Trophoblast cell (in vitro differentiated cells and primary cell): ENCODE measurements at regions not wholly inside any gene's neighbourhood (a gene's known extent, or its start where the extent isn't known, plus 50 kb on each side); places are given as distances from the start of the nearest gene placed in this dataset.

Source experiments
- DNase-seq, 2 donors: peaks; one replicate each; pipeline ENCODE4 v3.0.0-alpha.2; 2016
- H2AFZ ChIP-seq: 2 replicates; pipeline ENCODE4 v1.6.1; 2013; ENCODE audit warnings: low read length, moderate library complexity, mild to moderate bottlenecking; ENCODE audit not compliant: insufficient read depth, poor library complexity
- H2AK5ac ChIP-seq: 2 replicates; pipeline ENCODE4 v1.6.1; 2013; ENCODE audit warnings: mild to moderate bottlenecking, low read length
- H2BK120ac ChIP-seq: 2 replicates; pipeline ENCODE4 v1.6.1; 2013; ENCODE audit warnings: low read length, mild to moderate bottlenecking, moderate library complexity; ENCODE audit not compliant: insufficient read depth, poor library complexity
- H2BK12ac ChIP-seq: 2 replicates; pipeline ENCODE4 v1.6.1; 2013; ENCODE audit warnings: mild to moderate bottlenecking, low read length, moderate library complexity
- H2BK5ac ChIP-seq: 2 replicates; pipeline ENCODE4 v1.6.1; 2013; ENCODE audit warnings: low read length, low read depth, moderate library complexity, mild to moderate bottlenecking; ENCODE audit not compliant: poor library complexity
- H3K14ac ChIP-seq: 2 replicates; pipeline ENCODE4 v1.6.1; 2013; ENCODE audit warnings: mild to moderate bottlenecking, low read length
- H3K18ac ChIP-seq: 2 replicates; pipeline ENCODE4 v1.6.1; 2013; ENCODE audit warnings: mild to moderate bottlenecking, low read length
- H3K23ac ChIP-seq: 2 replicates; pipeline ENCODE4 v1.6.1; 2013; ENCODE audit warnings: low read length
- H3K27ac ChIP-seq: 2 replicates; pipeline ENCODE4 v1.5.1; 2013; ENCODE audit warnings: low read depth, mild to moderate bottlenecking, inconsistent platforms, low read length, moderate library complexity
- H3K27me3 ChIP-seq: 2 replicates; pipeline ENCODE4 v1.6.1; 2013; ENCODE audit warnings: inconsistent platforms, mild to moderate bottlenecking, low read length, moderate library complexity; ENCODE audit not compliant: insufficient read depth
- H3K36me3 ChIP-seq, 2 experiments: 1 replicate in 1 of 2; 2 replicates in 1 of 2; pipeline ENCODE4 v1.6.1; 2013; ENCODE audit warnings: low read length in 2 of 2, mild to moderate bottlenecking in 2 of 2, moderate library complexity in 1 of 2; ENCODE audit not compliant: insufficient read depth in 2 of 2, control insufficient read depth in 1 of 2
- H3K4ac ChIP-seq: 2 replicates; pipeline ENCODE4 v1.6.1; 2013; ENCODE audit warnings: low read depth, mild to moderate bottlenecking, low read length, moderate library complexity
- H3K4me1 ChIP-seq, 2 experiments: 1 replicate in 1 of 2; 2 replicates in 1 of 2; pipeline ENCODE4 v1.6.1; 2013; ENCODE audit warnings: low read length in 2 of 2, mild to moderate bottlenecking in 2 of 2, moderate library complexity in 1 of 2; ENCODE audit not compliant: insufficient read depth in 2 of 2, control insufficient read depth in 1 of 2
- H3K4me2 ChIP-seq: 2 replicates; pipeline ENCODE4 v1.6.1; 2013; ENCODE audit warnings: inconsistent platforms, mild to moderate bottlenecking, low read length, moderate library complexity
- H3K4me3 ChIP-seq: 2 replicates; pipeline ENCODE4 v1.5.1; 2013; ENCODE audit warnings: mild to moderate bottlenecking, low read depth, low read length, inconsistent platforms
- H3K79me1 ChIP-seq: one replicate; pipeline ENCODE4 v1.6.1; 2013; ENCODE audit warnings: low read length
- H3K79me2 ChIP-seq: 2 replicates; pipeline ENCODE4 v1.6.1; 2013; ENCODE audit warnings: low read length, mild to moderate bottlenecking; ENCODE audit not compliant: control insufficient read depth, insufficient read depth, poor library complexity
- H3K9ac ChIP-seq: 2 replicates; pipeline ENCODE4 v1.6.1; 2013; ENCODE audit warnings: mild to moderate bottlenecking, low read length
- H3K9me3 ChIP-seq: 2 replicates; pipeline ENCODE4 v1.6.1; 2013; ENCODE audit warnings: low read depth, mild to moderate bottlenecking, control low read depth, inconsistent platforms, low read length; ENCODE audit not compliant: insufficient read depth
- H4K12ac ChIP-seq: 2 replicates; pipeline ENCODE4 v1.6.1; 2013; ENCODE audit warnings: low read depth, mild to moderate bottlenecking, low read length, moderate library complexity
- H4K8ac ChIP-seq: 2 replicates; pipeline ENCODE4 v1.6.1; 2013; ENCODE audit warnings: low read depth, mild to moderate bottlenecking, low read length, moderate library complexity
- H4K91ac ChIP-seq: one replicate; pipeline ENCODE4 v1.6.1; 2013; ENCODE audit warnings: low read depth, mild to moderate bottlenecking, low read length, moderate library complexity
- WGBS: extraction: QIAGEN DNeasy Blood & Tissue Kit; methylation state at CpG from one replicate; pipeline ENCODE4 v1.1.7; 2013; ENCODE audit warnings: missing lambda C conversion rate; ENCODE audit not compliant: insufficient read length, insufficient coverage; ENCODE audit errors: extremely low coverage; 5-methylcytosine and 5-hydroxymethylcytosine counted together

DNA sequence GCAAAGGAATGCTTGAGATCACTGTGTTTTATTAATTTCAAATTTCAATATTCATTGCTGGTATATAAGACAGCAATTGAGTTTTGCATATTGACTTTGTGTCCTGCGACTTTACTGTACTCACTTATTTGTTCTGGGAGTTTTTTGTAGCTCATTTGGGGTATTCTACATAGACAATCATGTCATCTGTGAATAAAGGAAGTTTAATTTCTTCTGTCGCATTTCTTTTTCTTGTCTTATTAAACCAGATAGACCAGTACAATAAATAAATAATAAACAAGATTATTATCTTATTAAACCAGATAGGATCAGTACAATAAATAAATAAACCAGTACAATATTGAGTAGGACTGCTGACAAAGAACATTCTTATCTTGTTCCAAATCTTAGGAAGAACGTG lies 448.2 kb downstream of the RPS24 start:
- H3K79me1 ChIP-seq = no peaks in the 10 kb centered on the region
- WGBS = no CpG with 5 or more reads among the region's 3 CpGs
- no peak overlapping the region for H3K4me2 ChIP-seq
- no peaks in the 10 kb centered on the region for H3K79me2 ChIP-seq
- no peaks in the 10 kb centered on the region for H3K27me3 ChIP-seq
- H3K4ac ChIP-seq = no peak overlapping the region
- no peak overlapping the region for H3K4me3 ChIP-seq
- no peak overlapping the region for H4K8ac ChIP-seq
- no peak overlapping the region for H2AFZ ChIP-seq
- H3K36me3 ChIP-seq = no peaks in the 10 kb centered on the region
- H2BK120ac ChIP-seq = no peak overlapping the region
- H3K9me3 ChIP-seq = no peaks in the 10 kb centered on the region
- H3K9ac ChIP-seq = no peak overlapping the region
- DNase-seq = no peak
- H3K4me1 ChIP-seq = peaks cover 5 to 7% of the 10 kb centered on the region in 2 experiments
- no peak overlapping the region for H3K27ac ChIP-seq
- H2AK5ac ChIP-seq = no peak overlapping the region
- no peak overlapping the region for H3K14ac ChIP-seq
- no peak overlapping the region for H4K91ac ChIP-seq
- H4K12ac ChIP-seq = no peak overlapping the region
- no peak overlapping the region for H3K18ac ChIP-seq
- H3K23ac ChIP-seq = no peak overlapping the region
- H2BK12ac ChIP-seq = no peak overlapping the region
- no peak overlapping the region for H2BK5ac ChIP-seq

DNA sequence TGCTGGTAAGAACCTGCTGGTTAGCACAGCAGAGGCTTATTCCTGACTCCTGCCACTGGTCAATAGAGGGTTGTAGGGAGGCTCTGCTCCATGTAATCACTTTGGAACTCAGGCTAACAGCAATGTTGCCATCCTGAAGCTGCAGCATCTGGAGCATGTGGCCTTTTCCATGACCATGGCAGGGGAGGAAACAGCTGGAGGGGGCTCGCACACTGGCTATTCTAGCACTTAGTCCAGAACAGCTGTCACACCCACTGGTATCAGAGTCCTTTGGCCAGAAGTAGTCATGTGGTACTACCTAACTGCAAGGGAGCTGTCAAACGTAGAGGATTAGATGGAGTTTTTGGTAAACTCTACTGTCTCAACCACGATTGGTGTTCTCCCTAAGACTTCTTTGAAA lies 450.0 kb downstream of the RPS24 start:
- Histone ChIP-seq H2BK12ac (peak overlapping the region; percentile 5), H2BK5ac (no peak overlapping the region), H4K8ac (no peak overlapping the region), H4K12ac (no peak overlapping the region), H2BK120ac (no peak overlapping the region), H3K18ac (no peak overlapping the region), H4K91ac (no peak overlapping the region), H3K4me3 (no peak overlapping the region), H2AK5ac (no peak overlapping the region), H3K27me3 (no peaks in the 10 kb centered on the region), H2AFZ (no peak overlapping the region), H3K79me1 (no peaks in the 10 kb centered on the region), H3K4ac (no peak overlapping the region), H3K36me3 (no peaks in the 10 kb centered on the region), H3K23ac (no peak overlapping the region), H3K9me3 (no peaks in the 10 kb centered on the region), H3K14ac (no peak overlapping the region), H3K79me2 (no peaks in the 10 kb centered on the region), H3K4me1 (peaks cover 5 to 7% of the 10 kb centered on the region in 2 experiments), H3K4me2 (no peak overlapping the region), H3K27ac (no peak overlapping the region), H3K9ac (no peak overlapping the region)
- WGBS = no CpG with 5 or more reads among the region's 3 CpGs
- no peak for DNase-seq

DNA sequence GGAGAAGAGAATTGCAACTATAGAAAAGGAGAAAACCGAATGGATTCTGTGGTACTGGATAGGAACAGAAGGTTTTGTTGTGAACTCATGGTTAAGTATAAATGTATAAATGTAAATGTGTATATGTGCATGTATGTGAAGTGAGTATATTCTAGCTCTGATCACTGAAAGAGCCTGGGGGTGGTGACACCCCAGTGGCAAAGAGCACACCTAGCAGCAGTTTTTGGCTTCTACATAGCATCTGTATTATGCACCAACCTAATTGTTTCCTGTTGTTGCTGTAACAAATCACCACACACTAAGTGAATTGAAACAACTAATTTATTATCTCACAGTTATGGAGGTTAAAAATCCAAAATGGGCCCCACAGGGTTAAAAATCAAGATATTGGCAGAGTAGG lies 455.4 kb downstream of the RPS24 start:
- no peak for DNase-seq
- Histone ChIP-seq H3K14ac (no peak overlapping the region), H3K4me2 (no peak overlapping the region), H3K9me3 (peaks cover 7% of the 10 kb centered on the region), H3K4me1 (no peaks in the 10 kb centered on the region), H3K4me3 (no peak overlapping the region), H4K91ac (no peak overlapping the region), H3K18ac (no peak overlapping the region), H3K79me1 (no peaks in the 10 kb centered on the region), H2BK5ac (no peak overlapping the region), H2AK5ac (no peak overlapping the region), H3K27me3 (no peaks in the 10 kb centered on the region), H3K79me2 (no peaks in the 10 kb centered on the region), H2AFZ (no peak overlapping the region), H3K9ac (no peak overlapping the region), H4K12ac (no peak overlapping the region), H2BK120ac (no peak overlapping the region), H3K4ac (no peak overlapping the region), H3K36me3 (no peaks in the 10 kb centered on the region), H2BK12ac (no peak overlapping the region), H4K8ac (no peak overlapping the region), H3K27ac (no peak overlapping the region), H3K23ac (no peak overlapping the region)
- WGBS = no CpG with 5 or more reads among the region's 1 CpG

DNA sequence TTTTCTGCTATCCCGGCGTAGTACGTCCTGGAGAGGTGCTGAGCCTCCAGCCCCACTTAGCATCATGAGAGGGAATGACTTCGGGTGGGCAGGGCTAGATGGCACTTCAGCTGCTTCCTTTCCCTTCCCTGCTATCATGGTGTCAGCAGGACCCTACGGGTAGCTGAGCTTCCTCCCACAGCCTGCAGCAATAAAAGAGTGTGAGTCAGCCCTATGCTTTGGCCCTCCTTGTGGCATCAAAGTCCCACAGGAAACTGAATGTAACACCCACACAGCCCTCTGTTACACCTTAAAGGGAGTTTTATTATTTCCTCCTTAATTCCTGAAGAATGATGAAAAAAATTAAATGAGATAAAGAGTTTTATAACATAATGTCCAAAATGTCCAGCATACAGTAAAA lies 458.1 kb downstream of the RPS24 start:
- Histone ChIP-seq H3K23ac (no peak overlapping the region), H3K79me2 (no peaks in the 10 kb centered on the region), H3K18ac (no peak overlapping the region), H3K9me3 (peaks cover 7% of the 10 kb centered on the region), H3K4me2 (no peak overlapping the region), H2AK5ac (no peak overlapping the region), H4K91ac (no peak overlapping the region), H3K4me1 (no peaks in the 10 kb centered on the region), H3K36me3 (no peaks in the 10 kb centered on the region), H4K12ac (no peak overlapping the region), H3K4ac (no peak overlapping the region), H3K27ac (no peak overlapping the region), H3K14ac (no peak overlapping the region), H2AFZ (no peak overlapping the region), H4K8ac (no peak overlapping the region), H2BK120ac (no peak overlapping the region), H3K9ac (no peak overlapping the region), H3K4me3 (no peak overlapping the region), H3K27me3 (no peaks in the 10 kb centered on the region), H3K79me1 (no peaks in the 10 kb centered on the region), H2BK12ac (no peak overlapping the region), H2BK5ac (no peak overlapping the region)
- DNase-seq = no peak
- no CpG with 5 or more reads among the region's 5 CpGs for WGBS
